GM23338 (cell line): ENCODE measurements at regions not wholly inside any gene's neighbourhood (a gene's known extent, or its start where the extent isn't known, plus 50 kb on each side); places are given as distances from the start of the nearest gene placed in this dataset.

Source experiments
- ATAC-seq: fragments of 200-7000 bp; cut with Tn5 transposase; 3 replicates; pipeline ENCODE4 v1.9.1; 2020
- DNase-seq: peaks from one replicate; pipeline ENCODE4 v3.0.0-alpha.2; 2015; ENCODE audit warnings: low spot score
- H2AFZ ChIP-seq: fragments of 200-600 bp; sonication (generic); 2 replicates; pipeline ENCODE4 v1.8.0; 2016; ENCODE audit warnings: antibody characterized with exemption, mild to moderate bottlenecking, moderate library complexity
- H3F3A ChIP-seq: fragments of 200-600 bp; sonication (generic); replicated peaks from 2 replicates; pipeline ENCODE4 v1.8.0; 2017; ENCODE audit warnings: antibody characterized with exemption, mixed run types, low read depth
- H3K27ac ChIP-seq: fragments of 200-600 bp; sonication (generic); 2 replicates; pipeline ENCODE4 v1.6.1; 2016; ENCODE audit warnings: low read depth
- H3K27me3 ChIP-seq: fragments of 200-600 bp; sonication (generic); 2 replicates; pipeline ENCODE4 v1.8.0; 2016; ENCODE audit warnings: mild to moderate bottlenecking, mixed run types, moderate library complexity; ENCODE audit not compliant: insufficient read depth
- H3K36me3 ChIP-seq: fragments of 200-600 bp; sonication (generic); 2 replicates; pipeline ENCODE4 v1.8.0; 2016; ENCODE audit warnings: mild to moderate bottlenecking; ENCODE audit not compliant: insufficient read depth
- H3K4me1 ChIP-seq: fragments of 200-600 bp; sonication (generic); 2 replicates; pipeline ENCODE4 v1.8.0; 2016; ENCODE audit warnings: mild to moderate bottlenecking, moderate library complexity; ENCODE audit not compliant: insufficient read depth
- H3K4me2 ChIP-seq: fragments of 200-600 bp; sonication (generic); 2 replicates; pipeline ENCODE4 v1.7.1; 2017; ENCODE audit warnings: mixed run types
- H3K4me3 ChIP-seq: fragments of 200-600 bp; sonication (generic); 2 replicates; pipeline ENCODE4 v1.6.1; 2016; ENCODE audit warnings: mixed run types
- H3K79me2 ChIP-seq: fragments of 200-600 bp; sonication (generic); replicated peaks from 2 replicates; pipeline ENCODE4 v1.8.0; 2017; ENCODE audit warnings: mild to moderate bottlenecking; ENCODE audit not compliant: insufficient read depth
- H3K9me2 ChIP-seq: fragments of 200-600 bp; sonication (generic); 2 replicates; pipeline ENCODE4 v1.8.0; 2017; ENCODE audit not compliant: insufficient read depth
- H4K20me1 ChIP-seq: fragments of 200-600 bp; sonication (generic); replicated peaks from 2 replicates; pipeline ENCODE4 v1.8.0; 2017; ENCODE audit warnings: mild to moderate bottlenecking; ENCODE audit not compliant: insufficient read depth
- H3K27ac Mint-ChIP-seq: 2 replicates; pipeline ENCODE4 v1.8.0; 2020; ENCODE audit warnings: inconsistent platforms, mild to moderate bottlenecking, moderate library complexity, mixed read lengths
- H3K27me3 Mint-ChIP-seq: 3 replicates; pipeline ENCODE4 v1.8.0; 2022; ENCODE audit warnings: low read depth, mild to moderate bottlenecking, moderate library complexity, mixed read lengths, inconsistent platforms; ENCODE audit not compliant: insufficient read depth, poor library complexity
- H3K36me3 Mint-ChIP-seq: 3 replicates; pipeline ENCODE4 v1.8.0; 2021; ENCODE audit warnings: low read depth, mild to moderate bottlenecking, inconsistent platforms, moderate library complexity, mixed read lengths
- H3K4me1 Mint-ChIP-seq: 3 replicates; pipeline ENCODE4 v1.8.0; 2020; ENCODE audit warnings: mild to moderate bottlenecking, inconsistent platforms, mixed read lengths
- H3K4me3 Mint-ChIP-seq: 3 replicates; pipeline ENCODE4 v1.8.0; 2021; ENCODE audit warnings: moderate library complexity, mild to moderate bottlenecking, inconsistent platforms, mixed read lengths
- H3K9me3 Mint-ChIP-seq: 3 replicates; pipeline ENCODE4 v1.8.0; 2020; ENCODE audit warnings: moderate library complexity, mild to moderate bottlenecking, inconsistent platforms, mixed read lengths
- CREB1 ChIP-seq: fragments of 250-450 bp; sonication (Bioruptor Pico); IDR thresholded peaks from 2 replicates; pipeline ENCODE4 v1.5.0; 2020; ENCODE audit warnings: low read depth, mild to moderate bottlenecking, moderate library complexity
- EZH2 ChIP-seq: fragments of 200-600 bp; sonication (generic); IDR thresholded peaks from one replicate; pipeline ENCODE4 v1.8.0; 2017; ENCODE audit warnings: antibody characterized with exemption, mild to moderate bottlenecking, low read depth; ENCODE audit not compliant: unreplicated experiment
- EZH2phosphoT487 ChIP-seq: fragments of 200-600 bp; sonication (generic); IDR thresholded peaks from one replicate; pipeline ENCODE4 v1.8.1; 2018; ENCODE audit warnings: antibody characterized with exemption; ENCODE audit not compliant: unreplicated experiment
- POLR2AphosphoS5 ChIP-seq: IDR thresholded peaks from 2 replicates; pipeline ENCODE4 v1.6.1; 2016; ENCODE audit warnings: antibody characterized with exemption, low read depth
- ZNF114 ChIP-seq: fragments of 250-450 bp; sonication (Bioruptor Pico); IDR thresholded peaks from 2 replicates; pipeline ENCODE4 v1.5.0; 2020; ENCODE audit warnings: mild to moderate bottlenecking, moderate library complexity
- ZNF331 ChIP-seq: fragments of 250-450 bp; sonication (Bioruptor Pico); IDR thresholded peaks from 2 replicates; pipeline ENCODE4 v1.5.0; 2020; ENCODE audit warnings: low read depth, mild to moderate bottlenecking, moderate library complexity
- TF ChIP-seq, protein P1 (sequence below), 2 experiments: fragments of 200-600 bp in 1 of 2; sonication (generic) in 1 of 2; conservative IDR thresholded peaks; 2 replicates each; pipeline versions ENCODE4 v1.5.1 to v1.6.1; 2016 to 2017; ENCODE audit warnings: antibody characterized with exemption in 2 of 2, low read depth in 2 of 2, mild to moderate bottlenecking in 2 of 2, moderate library complexity in 1 of 2
- TF ChIP-seq, protein P2 (sequence below): IDR thresholded peaks from 2 replicates; pipeline ENCODE4 v1.6.1; 2016; ENCODE audit warnings: antibody characterized with exemption
- TF ChIP-seq, protein P3 (sequence below): IDR thresholded peaks from one replicate; pipeline ENCODE4 v1.6.1; 2018; ENCODE audit warnings: antibody characterized with exemption; ENCODE audit not compliant: unreplicated experiment
- TF ChIP-seq, protein P4 (sequence below): fragments of 250-450 bp; sonication (Bioruptor Pico); IDR thresholded peaks from 2 replicates; pipeline ENCODE4 v1.5.0; 2020; ENCODE audit warnings: mild to moderate bottlenecking, moderate library complexity

DNA sequence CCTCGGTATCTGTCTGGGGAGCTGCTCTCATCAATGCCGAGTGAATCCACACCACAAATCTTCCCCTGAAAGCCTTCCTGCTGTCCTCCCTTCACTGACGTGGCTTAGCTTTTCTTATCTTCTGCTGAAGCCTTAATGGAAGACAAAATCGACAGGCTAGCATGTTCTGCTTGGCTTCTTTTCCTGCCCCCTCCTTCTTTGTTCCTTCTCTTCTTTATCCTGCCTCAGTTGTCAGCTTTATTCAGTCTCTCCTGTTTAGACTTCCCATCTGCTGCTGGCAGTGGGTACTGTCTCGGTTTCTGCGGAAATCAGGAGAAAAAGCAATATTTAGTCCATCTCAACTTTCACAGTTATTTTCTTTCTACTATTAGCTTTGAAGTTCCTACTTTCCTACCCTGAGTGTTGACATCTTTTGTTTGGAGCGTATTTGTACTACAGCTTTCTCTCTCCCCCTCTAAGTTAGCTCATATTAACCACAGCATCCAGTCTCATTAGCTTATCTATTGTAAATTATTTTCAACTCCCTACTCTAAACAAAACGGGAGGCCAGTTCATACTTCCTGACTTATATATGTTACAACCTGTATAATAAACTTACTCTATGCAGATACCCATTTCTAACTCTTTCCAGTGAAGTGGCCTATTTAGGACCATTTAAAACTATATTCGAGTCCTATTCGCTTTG is 226.0 kb downstream of the DACT1 start:
- no peak overlapping the region for H3K4me2 ChIP-seq
- ATAC-seq (no peak), DNase-seq (no peak)
- no peak overlapping the region for H3K27ac ChIP-seq
- H3K4me1 ChIP-seq: no peaks in the 10 kb centered on the region
- Mint-ChIP-seq H3K27ac (no peak overlapping the region), H3K36me3 (no peaks in the 10 kb centered on the region), H3K9me3 (no peaks in the 10 kb centered on the region), H3K4me3 (no peak overlapping the region), H3K4me1 (0 out of 3 replicates have a peak, but pooled peaks cover 3% of the 10 kb centered on the region), H3K27me3 (peaks cover 2% of the 10 kb centered on the region)
- no peaks in the 10 kb centered on the region for H4K20me1 ChIP-seq
- H3K4me3 ChIP-seq: no peak overlapping the region
- H3F3A ChIP-seq: no peaks in the 10 kb centered on the region
- H3K27me3 ChIP-seq: no peaks in the 10 kb centered on the region
- H3K36me3 ChIP-seq: no peaks in the 10 kb centered on the region
- TF ChIP-seq ZNF331 (no peak), CREB1 (no peak), EZH2 (no peak), EZH2phosphoT487 (no peak), POLR2AphosphoS5 (no peak), ZNF114 (CRISPR knock-in tag) (no peak)
- TF ChIP-seq, protein P1, sequence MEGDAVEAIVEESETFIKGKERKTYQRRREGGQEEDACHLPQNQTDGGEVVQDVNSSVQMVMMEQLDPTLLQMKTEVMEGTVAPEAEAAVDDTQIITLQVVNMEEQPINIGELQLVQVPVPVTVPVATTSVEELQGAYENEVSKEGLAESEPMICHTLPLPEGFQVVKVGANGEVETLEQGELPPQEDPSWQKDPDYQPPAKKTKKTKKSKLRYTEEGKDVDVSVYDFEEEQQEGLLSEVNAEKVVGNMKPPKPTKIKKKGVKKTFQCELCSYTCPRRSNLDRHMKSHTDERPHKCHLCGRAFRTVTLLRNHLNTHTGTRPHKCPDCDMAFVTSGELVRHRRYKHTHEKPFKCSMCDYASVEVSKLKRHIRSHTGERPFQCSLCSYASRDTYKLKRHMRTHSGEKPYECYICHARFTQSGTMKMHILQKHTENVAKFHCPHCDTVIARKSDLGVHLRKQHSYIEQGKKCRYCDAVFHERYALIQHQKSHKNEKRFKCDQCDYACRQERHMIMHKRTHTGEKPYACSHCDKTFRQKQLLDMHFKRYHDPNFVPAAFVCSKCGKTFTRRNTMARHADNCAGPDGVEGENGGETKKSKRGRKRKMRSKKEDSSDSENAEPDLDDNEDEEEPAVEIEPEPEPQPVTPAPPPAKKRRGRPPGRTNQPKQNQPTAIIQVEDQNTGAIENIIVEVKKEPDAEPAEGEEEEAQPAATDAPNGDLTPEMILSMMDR (conservative IDR thresholded peaks at IDR 0.05; ENCODE audit: low read depth in 2 of 2): no peak
- TF ChIP-seq, protein P2, sequence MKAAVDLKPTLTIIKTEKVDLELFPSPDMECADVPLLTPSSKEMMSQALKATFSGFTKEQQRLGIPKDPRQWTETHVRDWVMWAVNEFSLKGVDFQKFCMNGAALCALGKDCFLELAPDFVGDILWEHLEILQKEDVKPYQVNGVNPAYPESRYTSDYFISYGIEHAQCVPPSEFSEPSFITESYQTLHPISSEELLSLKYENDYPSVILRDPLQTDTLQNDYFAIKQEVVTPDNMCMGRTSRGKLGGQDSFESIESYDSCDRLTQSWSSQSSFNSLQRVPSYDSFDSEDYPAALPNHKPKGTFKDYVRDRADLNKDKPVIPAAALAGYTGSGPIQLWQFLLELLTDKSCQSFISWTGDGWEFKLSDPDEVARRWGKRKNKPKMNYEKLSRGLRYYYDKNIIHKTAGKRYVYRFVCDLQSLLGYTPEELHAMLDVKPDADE: no peak
- TF ChIP-seq, protein P3, sequence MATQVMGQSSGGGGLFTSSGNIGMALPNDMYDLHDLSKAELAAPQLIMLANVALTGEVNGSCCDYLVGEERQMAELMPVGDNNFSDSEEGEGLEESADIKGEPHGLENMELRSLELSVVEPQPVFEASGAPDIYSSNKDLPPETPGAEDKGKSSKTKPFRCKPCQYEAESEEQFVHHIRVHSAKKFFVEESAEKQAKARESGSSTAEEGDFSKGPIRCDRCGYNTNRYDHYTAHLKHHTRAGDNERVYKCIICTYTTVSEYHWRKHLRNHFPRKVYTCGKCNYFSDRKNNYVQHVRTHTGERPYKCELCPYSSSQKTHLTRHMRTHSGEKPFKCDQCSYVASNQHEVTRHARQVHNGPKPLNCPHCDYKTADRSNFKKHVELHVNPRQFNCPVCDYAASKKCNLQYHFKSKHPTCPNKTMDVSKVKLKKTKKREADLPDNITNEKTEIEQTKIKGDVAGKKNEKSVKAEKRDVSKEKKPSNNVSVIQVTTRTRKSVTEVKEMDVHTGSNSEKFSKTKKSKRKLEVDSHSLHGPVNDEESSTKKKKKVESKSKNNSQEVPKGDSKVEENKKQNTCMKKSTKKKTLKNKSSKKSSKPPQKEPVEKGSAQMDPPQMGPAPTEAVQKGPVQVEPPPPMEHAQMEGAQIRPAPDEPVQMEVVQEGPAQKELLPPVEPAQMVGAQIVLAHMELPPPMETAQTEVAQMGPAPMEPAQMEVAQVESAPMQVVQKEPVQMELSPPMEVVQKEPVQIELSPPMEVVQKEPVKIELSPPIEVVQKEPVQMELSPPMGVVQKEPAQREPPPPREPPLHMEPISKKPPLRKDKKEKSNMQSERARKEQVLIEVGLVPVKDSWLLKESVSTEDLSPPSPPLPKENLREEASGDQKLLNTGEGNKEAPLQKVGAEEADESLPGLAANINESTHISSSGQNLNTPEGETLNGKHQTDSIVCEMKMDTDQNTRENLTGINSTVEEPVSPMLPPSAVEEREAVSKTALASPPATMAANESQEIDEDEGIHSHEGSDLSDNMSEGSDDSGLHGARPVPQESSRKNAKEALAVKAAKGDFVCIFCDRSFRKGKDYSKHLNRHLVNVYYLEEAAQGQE: no peak
- TF ChIP-seq, protein P4, sequence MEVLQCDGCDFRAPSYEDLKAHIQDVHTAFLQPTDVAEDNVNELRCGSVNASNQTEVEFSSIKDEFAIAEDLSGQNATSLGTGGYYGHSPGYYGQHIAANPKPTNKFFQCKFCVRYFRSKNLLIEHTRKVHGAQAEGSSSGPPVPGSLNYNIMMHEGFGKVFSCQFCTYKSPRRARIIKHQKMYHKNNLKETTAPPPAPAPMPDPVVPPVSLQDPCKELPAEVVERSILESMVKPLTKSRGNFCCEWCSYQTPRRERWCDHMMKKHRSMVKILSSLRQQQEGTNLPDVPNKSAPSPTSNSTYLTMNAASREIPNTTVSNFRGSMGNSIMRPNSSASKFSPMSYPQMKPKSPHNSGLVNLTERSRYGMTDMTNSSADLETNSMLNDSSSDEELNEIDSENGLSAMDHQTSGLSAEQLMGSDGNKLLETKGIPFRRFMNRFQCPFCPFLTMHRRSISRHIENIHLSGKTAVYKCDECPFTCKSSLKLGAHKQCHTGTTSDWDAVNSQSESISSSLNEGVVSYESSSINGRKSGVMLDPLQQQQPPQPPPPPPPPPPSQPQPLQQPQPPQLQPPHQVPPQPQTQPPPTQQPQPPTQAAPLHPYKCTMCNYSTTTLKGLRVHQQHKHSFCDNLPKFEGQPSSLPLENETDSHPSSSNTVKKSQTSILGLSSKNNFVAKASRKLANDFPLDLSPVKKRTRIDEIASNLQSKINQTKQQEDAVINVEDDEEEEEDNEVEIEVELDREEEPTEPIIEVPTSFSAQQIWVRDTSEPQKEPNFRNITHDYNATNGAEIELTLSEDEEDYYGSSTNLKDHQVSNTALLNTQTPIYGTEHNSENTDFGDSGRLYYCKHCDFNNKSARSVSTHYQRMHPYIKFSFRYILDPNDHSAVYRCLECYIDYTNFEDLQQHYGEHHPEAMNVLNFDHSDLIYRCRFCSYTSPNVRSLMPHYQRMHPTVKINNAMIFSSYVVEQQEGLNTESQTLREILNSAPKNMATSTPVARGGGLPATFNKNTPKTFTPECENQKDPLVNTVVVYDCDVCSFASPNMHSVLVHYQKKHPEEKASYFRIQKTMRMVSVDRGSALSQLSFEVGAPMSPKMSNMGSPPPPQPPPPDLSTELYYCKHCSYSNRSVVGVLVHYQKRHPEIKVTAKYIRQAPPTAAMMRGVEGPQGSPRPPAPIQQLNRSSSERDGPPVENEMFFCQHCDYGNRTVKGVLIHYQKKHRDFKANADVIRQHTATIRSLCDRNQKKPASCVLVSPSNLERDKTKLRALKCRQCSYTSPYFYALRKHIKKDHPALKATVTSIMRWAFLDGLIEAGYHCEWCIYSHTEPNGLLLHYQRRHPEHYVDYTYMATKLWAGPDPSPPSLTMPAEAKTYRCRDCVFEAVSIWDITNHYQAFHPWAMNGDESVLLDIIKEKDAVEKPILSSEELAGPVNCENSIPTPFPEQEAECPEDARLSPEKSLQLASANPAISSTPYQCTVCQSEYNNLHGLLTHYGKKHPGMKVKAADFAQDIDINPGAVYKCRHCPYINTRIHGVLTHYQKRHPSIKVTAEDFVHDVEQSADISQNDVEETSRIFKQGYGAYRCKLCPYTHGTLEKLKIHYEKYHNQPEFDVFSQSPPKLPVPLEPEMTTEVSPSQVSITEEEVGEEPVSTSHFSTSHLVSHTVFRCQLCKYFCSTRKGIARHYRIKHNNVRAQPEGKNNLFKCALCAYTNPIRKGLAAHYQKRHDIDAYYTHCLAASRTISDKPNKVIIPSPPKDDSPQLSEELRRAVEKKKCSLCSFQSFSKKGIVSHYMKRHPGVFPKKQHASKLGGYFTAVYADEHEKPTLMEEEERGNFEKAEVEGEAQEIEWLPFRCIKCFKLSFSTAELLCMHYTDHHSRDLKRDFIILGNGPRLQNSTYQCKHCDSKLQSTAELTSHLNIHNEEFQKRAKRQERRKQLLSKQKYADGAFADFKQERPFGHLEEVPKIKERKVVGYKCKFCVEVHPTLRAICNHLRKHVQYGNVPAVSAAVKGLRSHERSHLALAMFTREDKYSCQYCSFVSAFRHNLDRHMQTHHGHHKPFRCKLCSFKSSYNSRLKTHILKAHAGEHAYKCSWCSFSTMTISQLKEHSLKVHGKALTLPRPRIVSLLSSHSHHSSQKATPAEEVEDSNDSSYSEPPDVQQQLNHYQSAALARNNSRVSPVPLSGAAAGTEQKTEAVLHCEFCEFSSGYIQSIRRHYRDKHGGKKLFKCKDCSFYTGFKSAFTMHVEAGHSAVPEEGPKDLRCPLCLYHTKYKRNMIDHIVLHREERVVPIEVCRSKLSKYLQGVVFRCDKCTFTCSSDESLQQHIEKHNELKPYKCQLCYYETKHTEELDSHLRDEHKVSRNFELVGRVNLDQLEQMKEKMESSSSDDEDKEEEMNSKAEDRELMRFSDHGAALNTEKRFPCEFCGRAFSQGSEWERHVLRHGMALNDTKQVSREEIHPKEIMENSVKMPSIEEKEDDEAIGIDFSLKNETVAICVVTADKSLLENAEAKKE (CRISPR knock-in tag): no peak
- H3K9me2 ChIP-seq: no peaks in the 10 kb centered on the region
- H3K79me2 ChIP-seq: no peaks in the 10 kb centered on the region
- H2AFZ ChIP-seq: peak overlapping the region; percentile 35; the same call in 1 of the 2 replicates
